Thyroid gland (tissue), 4 donors: ENCODE measurements at regions not wholly inside any gene's neighbourhood (a gene's known extent, or its start where the extent isn't known, plus 50 kb on each side); places are given as distances from the start of the nearest gene placed in this dataset.

ENCODE experiments used
- DNase-seq, 2 donors: peaks; one replicate each; pipeline ENCODE4 v3.0.0-alpha.2; 2019
- H3K27ac ChIP-seq, 3 donors: fragments of 200-600 bp; sonication (generic); 1 replicate in 2 of 3; 2 replicates in 1 of 3; pipeline ENCODE4 v1.5.1; 2016 to 2019; ENCODE audit warnings: mild to moderate bottlenecking in 1 of 3, moderate library complexity in 1 of 3
- H3K27me3 ChIP-seq: fragments of 200-600 bp; sonication (generic); one replicate; pipeline ENCODE4 v1.5.1; 2019
- H3K36me3 ChIP-seq, 2 donors: fragments of 200-600 bp; sonication (generic); one replicate each; pipeline ENCODE4 v1.5.1; 2016 to 2019
- H3K4me1 ChIP-seq, 2 donors: fragments of 200-600 bp; sonication (generic); one replicate each; pipeline ENCODE4 v1.5.1; 2017 to 2019
- H3K4me3 ChIP-seq, 3 donors: fragments of 200-600 bp; sonication (generic); replicated peaks in 1 of 3; 1 replicate in 2 of 3; 2 replicates in 1 of 3; pipeline ENCODE4 v1.5.1; 2016; ENCODE audit warnings: mild to moderate bottlenecking in 1 of 3
- H3K9me3 ChIP-seq: fragments of 200-600 bp; sonication (generic); one replicate; pipeline ENCODE4 v1.5.1; 2017
- CTCF ChIP-seq, 6 experiments: fragments of 200-600 bp in 3 of 6; fragments of 450-650 bp in 3 of 6; sonication (generic) in 3 of 6; IDR thresholded peaks; one replicate each; pipeline ENCODE4 v1.5.1; 2016 to 2019; ENCODE audit warnings: antibody characterized with exemption in 6 of 6, mild to moderate bottlenecking in 2 of 6, inconsistent platforms in 1 of 6, moderate library complexity in 1 of 6
- POLR2A ChIP-seq, 2 donors: fragments of 450-650 bp; IDR thresholded peaks; one replicate each; pipeline ENCODE4 v1.6.1; 2017; ENCODE audit warnings: antibody characterized with exemption in 2 of 2, mild to moderate bottlenecking in 2 of 2, moderate library complexity in 1 of 2
- WGBS, 2 donors: methylation state at CpG; one replicate each; pipeline ENCODE4 v1.1.5; 2017; 5-methylcytosine and 5-hydroxymethylcytosine counted together
- intact Hi-C: fragments of 100-400 bp; cut with DNase I; formaldehyde crosslinking; loops from one replicate; pipeline ENCODE4 v1.15.1; 2023

GRCh38 chrX:10979956-10980355 lies 131.2 kb upstream of the HCCS start:
- no peaks in the 10 kb centered on the region for H3K4me1 ChIP-seq
- no peak for DNase-seq
- TF ChIP-seq POLR2A (IDR thresholded peaks at IDR 0.05) (no peak), CTCF (IDR thresholded peaks at IDR 0.05) (no peak)
- WGBS, 2 donors: 88 to 95% methylated on average over 1 of the region's 1 CpG
- no peak overlapping the region for H3K4me3 ChIP-seq
- intact Hi-C loops: no loop called here
- H3K27ac ChIP-seq: no peak overlapping the region
- H3K9me3 ChIP-seq: no peaks in the 10 kb centered on the region
- H3K27me3 ChIP-seq: no peaks in the 10 kb centered on the region
- H3K36me3 ChIP-seq: no peaks in the 10 kb centered on the region

DNA sequence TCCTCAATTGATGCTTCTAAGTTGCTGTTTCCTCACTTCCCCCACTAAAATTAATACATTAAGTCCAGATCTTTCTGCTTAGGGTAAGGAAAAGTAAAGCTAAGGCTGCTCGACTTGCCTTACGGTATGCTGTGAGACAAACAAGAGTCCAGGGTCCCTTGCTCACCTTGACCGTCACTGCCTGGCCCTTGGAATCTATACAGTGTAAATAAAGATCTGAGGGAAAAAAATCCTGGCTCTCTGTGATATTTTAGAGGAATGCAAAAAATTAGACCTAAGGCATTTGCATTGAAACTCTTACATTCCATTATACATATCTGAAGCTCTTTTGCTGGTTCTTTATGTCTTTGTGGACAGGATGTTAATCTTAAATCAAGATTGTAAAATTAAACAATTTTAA lies 129.6 kb upstream of the HCCS start:
- Histone ChIP-seq H3K9me3 (no peaks in the 10 kb centered on the region), H3K4me3 (no peak overlapping the region), H3K36me3 (no peaks in the 10 kb centered on the region), H3K27ac (no peak overlapping the region), H3K27me3 (no peaks in the 10 kb centered on the region), H3K4me1 (no peaks in the 10 kb centered on the region)
- no peak for TF ChIP-seq POLR2A (IDR thresholded peaks at IDR 0.05)
- no peak for TF ChIP-seq CTCF (IDR thresholded peaks at IDR 0.05)
- 97 to 100% methylated on average over 3 of the region's 3 CpGs for WGBS, 2 donors
- intact Hi-C loops: no loop called here
- no peak for DNase-seq

GRCh38 chrX:10983526-10983925 lies 127.6 kb upstream of the HCCS start:
- 93% methylated on average over 4 of the region's 4 CpGs for WGBS, 2 donors
- Histone ChIP-seq H3K36me3 (no peaks in the 10 kb centered on the region), H3K27me3 (no peaks in the 10 kb centered on the region), H3K4me3 (no peak overlapping the region), H3K9me3 (no peaks in the 10 kb centered on the region), H3K27ac (no peak overlapping the region), H3K4me1 (no peaks in the 10 kb centered on the region)
- intact Hi-C loops: no loop called here
- DNase-seq: no peak
- no peak for TF ChIP-seq CTCF (IDR thresholded peaks at IDR 0.05)
- no peak for TF ChIP-seq POLR2A (IDR thresholded peaks at IDR 0.05)

GRCh38 chrX:10984213-10984612 lies 126.9 kb upstream of the HCCS start:
- 92 to 100% methylated on average over 1 of the region's 1 CpG for WGBS, 2 donors
- no peaks in the 10 kb centered on the region for H3K9me3 ChIP-seq
- DNase-seq: no peak
- H3K27me3 ChIP-seq: no peaks in the 10 kb centered on the region
- H3K27ac ChIP-seq: no peak overlapping the region
- H3K4me3 ChIP-seq: no peak overlapping the region
- intact Hi-C loops: no loop called here
- no peaks in the 10 kb centered on the region for H3K4me1 ChIP-seq
- TF ChIP-seq POLR2A (IDR thresholded peaks at IDR 0.05) (no peak), CTCF (IDR thresholded peaks at IDR 0.05) (no peak)
- H3K36me3 ChIP-seq: no peaks in the 10 kb centered on the region

- 26 to 63% methylated on average over 2 of the region's 2 CpGs for WGBS, 2 donors
- no peak for DNase-seq
- no peak for TF ChIP-seq CTCF (IDR thresholded peaks at IDR 0.05)
- no peak for TF ChIP-seq POLR2A (IDR thresholded peaks at IDR 0.05)
- intact Hi-C loops: no loop called here
- no peaks in the 10 kb centered on the region for H3K9me3 ChIP-seq
- H3K27me3 ChIP-seq: no peaks in the 10 kb centered on the region
- H3K36me3 ChIP-seq: no peaks in the 10 kb centered on the region
- H3K27ac ChIP-seq: no peak overlapping the region
- no peak overlapping the region for H3K4me3 ChIP-seq
- no peaks in the 10 kb centered on the region for H3K4me1 ChIP-seq
These were observed 124.5 kb upstream of the HCCS start for GRCh38 chrX:10986616-10987015.
